Subcutaneous abdominal adipose tissue (tissue), 5 donors: ENCODE measurements at regions not wholly inside any gene's neighbourhood (a gene's known extent, or its start where the extent isn't known, plus 50 kb on each side); places are given as distances from the start of the nearest gene placed in this dataset.
"Not testable (repeated sequence)": the region's sequence is repeated elsewhere in the genome, so short reads cannot be mapped to it uniquely, and the experiment has no call there.

Experiments used
- H3K27ac ChIP-seq: one replicate; pipeline ENCODE4 v1.7.0; 2013; ENCODE audit warnings: low read depth, mild to moderate bottlenecking, inconsistent platforms, low read length, moderate library complexity
- H3K27me3 ChIP-seq, 5 donors: one replicate each; pipeline ENCODE4 v1.7.0; 2013; ENCODE audit warnings: low read length in 5 of 5, inconsistent platforms in 1 of 5; ENCODE audit not compliant: control insufficient read depth in 5 of 5, insufficient read depth in 4 of 5
- H3K36me3 ChIP-seq, 5 donors: one replicate each; pipeline ENCODE4 v1.7.0; 2013; ENCODE audit warnings: low read length in 5 of 5; ENCODE audit not compliant: control insufficient read depth in 5 of 5, insufficient read depth in 5 of 5
- H3K4me1 ChIP-seq, 5 donors: one replicate each; pipeline ENCODE4 v1.7.0; 2013; ENCODE audit warnings: low read length in 5 of 5, mild to moderate bottlenecking in 3 of 5, moderate library complexity in 1 of 5; ENCODE audit not compliant: control insufficient read depth in 5 of 5, insufficient read depth in 5 of 5
- H3K4me3 ChIP-seq, 5 donors: one replicate each; pipeline ENCODE4 v1.7.0; 2013; ENCODE audit warnings: low read length in 5 of 5, low read depth in 1 of 5
- H3K9ac ChIP-seq, 5 donors: one replicate each; pipeline ENCODE4 v1.7.0; 2013; ENCODE audit warnings: low read length in 5 of 5, mild to moderate bottlenecking in 4 of 5, moderate library complexity in 3 of 5
- H3K9me3 ChIP-seq, 5 donors: one replicate each; pipeline ENCODE4 v1.7.0; 2013; ENCODE audit warnings: low read length in 5 of 5; ENCODE audit not compliant: control insufficient read depth in 5 of 5
- donor health status: healthy.
- donor health status: healthy.
- donor health status: healthy.
- donor health status: healthy.
- donor health status: healthy.

GRCh38 chr21:10384304-10384861 lies 137.0 kb upstream of the TPTE start:
- H3K27me3 ChIP-seq, H3K9ac ChIP-seq, H3K36me3 ChIP-seq, H3K27ac ChIP-seq, H3K4me1 ChIP-seq: not testable (repeated sequence)
- peaks cover 7 to 54% (median 20%) of the 10 kb centered on the region in 5 donors for H3K9me3 ChIP-seq
- H3K4me3 ChIP-seq = peak overlapping the region in 1 of 5 donors; percentile 13

- not testable (repeated sequence) for H3K9ac ChIP-seq, H3K4me3 ChIP-seq, H3K27ac ChIP-seq, H3K4me1 ChIP-seq, H3K36me3 ChIP-seq, H3K27me3 ChIP-seq
- peaks cover 9 to 59% (median 25%) of the 10 kb centered on the region in 5 donors for H3K9me3 ChIP-seq
These were observed 136.2 kb upstream of the TPTE start for GRCh38 chr21:10385202-10385601.

GRCh38 chr21:10385898-10386527 lies 135.4 kb upstream of the TPTE start:
- peaks cover 9 to 66% (median 29%) of the 10 kb centered on the region in 5 donors for H3K9me3 ChIP-seq
- H3K4me3 ChIP-seq = peak overlapping the region in 1 of 5 donors; percentile 3
- H3K36me3 ChIP-seq, H3K27ac ChIP-seq, H3K9ac ChIP-seq, H3K4me1 ChIP-seq, H3K27me3 ChIP-seq: not testable (repeated sequence)

- not testable (repeated sequence) for H3K9ac ChIP-seq, H3K36me3 ChIP-seq, H3K27me3 ChIP-seq, H3K4me3 ChIP-seq, H3K27ac ChIP-seq, H3K4me1 ChIP-seq
- H3K9me3 ChIP-seq = peaks cover 9 to 57% (median 29%) of the 10 kb centered on the region in 5 donors
These were observed 133.5 kb upstream of the TPTE start for GRCh38 chr21:10387692-10388450.

- H3K4me3 ChIP-seq, H3K27ac ChIP-seq, H3K4me1 ChIP-seq, H3K27me3 ChIP-seq, H3K9ac ChIP-seq, H3K36me3 ChIP-seq: not testable (repeated sequence)
- H3K9me3 ChIP-seq = peaks cover 7 to 54% (median 27%) of the 10 kb centered on the region in 5 donors
These were observed 132.8 kb upstream of the TPTE start for GRCh38 chr21:10388625-10389024.

GRCh38 chr21:10392301-10392700 lies 129.1 kb upstream of the TPTE start:
- H3K9me3 ChIP-seq = peaks cover 0 to 32% (median 13%) of the 10 kb centered on the region in 5 donors
- not testable (repeated sequence) for H3K27ac ChIP-seq, H3K36me3 ChIP-seq, H3K4me3 ChIP-seq, H3K9ac ChIP-seq, H3K27me3 ChIP-seq, H3K4me1 ChIP-seq

- not testable (repeated sequence) for H3K27me3 ChIP-seq, H3K4me3 ChIP-seq, H3K36me3 ChIP-seq, H3K27ac ChIP-seq, H3K9ac ChIP-seq, H3K4me1 ChIP-seq
- peaks cover 0 to 11% (median 3%) of the 10 kb centered on the region in 5 donors for H3K9me3 ChIP-seq
These were observed 125.4 kb upstream of the TPTE start for GRCh38 chr21:10395963-10396362.

GRCh38 chr21:10397495-10397915 lies 123.9 kb upstream of the TPTE start:
- not testable (repeated sequence) for H3K27ac ChIP-seq, H3K9ac ChIP-seq, H3K4me3 ChIP-seq, H3K27me3 ChIP-seq, H3K36me3 ChIP-seq, H3K4me1 ChIP-seq
- H3K9me3 ChIP-seq = peaks cover 0 to 22% (median 9%) of the 10 kb centered on the region in 5 donors

- H3K36me3 ChIP-seq, H3K4me3 ChIP-seq, H3K27me3 ChIP-seq, H3K9ac ChIP-seq, H3K27ac ChIP-seq, H3K4me1 ChIP-seq: not testable (repeated sequence)
- peaks cover 0 to 28% (median 9%) of the 10 kb centered on the region in 5 donors for H3K9me3 ChIP-seq
These were observed 122.5 kb upstream of the TPTE start for GRCh38 chr21:10398692-10399489.
